WTC11 (cell line): ENCODE measurements at regions not wholly inside any gene's neighbourhood (a gene's known extent, or its start where the extent isn't known, plus 50 kb on each side); places are given as distances from the start of the nearest gene placed in this dataset.

Experiments used
- AFF4 ChIP-seq: sonication (generic); formaldehyde crosslinking; IDR thresholded peaks from 2 replicates; pipeline ENCODE4 v1.8.1; 2023; ENCODE audit warnings: mild to moderate bottlenecking, missing genetic modification reagents, borderline replicate concordance
- ATF2 ChIP-seq: sonication (generic); formaldehyde crosslinking; IDR thresholded peaks from 2 replicates; pipeline ENCODE4 v1.8.1; 2022; ENCODE audit warnings: low read depth, missing genetic modification reagents, borderline replicate concordance
- ATF6 ChIP-seq: sonication (generic); formaldehyde crosslinking; IDR thresholded peaks from 2 replicates; pipeline ENCODE4 v1.8.1; 2023; ENCODE audit warnings: mild to moderate bottlenecking, missing genetic modification reagents
- CTCF ChIP-seq: fragments of 200-600 bp; IDR thresholded peaks from 2 replicates; pipeline ENCODE4 v1.8.0; 2022; ENCODE audit warnings: antibody characterized with exemption
- E2F5 ChIP-seq: sonication (generic); formaldehyde crosslinking; IDR thresholded peaks from 2 replicates; pipeline ENCODE4 v1.8.1; 2022; ENCODE audit warnings: mild to moderate bottlenecking, moderate library complexity, missing genetic modification reagents
- ETV6 ChIP-seq: sonication (generic); formaldehyde crosslinking; IDR thresholded peaks from 2 replicates; pipeline ENCODE4 v1.8.1; 2022; ENCODE audit warnings: mild to moderate bottlenecking, missing genetic modification reagents
- SP1 ChIP-seq: sonication (generic); formaldehyde crosslinking; conservative IDR thresholded peaks from 2 replicates; pipeline ENCODE4 v1.8.1; 2022; ENCODE audit warnings: missing genetic modification reagents
- TP53 ChIP-seq: sonication (generic); formaldehyde crosslinking; IDR thresholded peaks from 2 replicates; pipeline ENCODE4 v1.8.1; 2023; ENCODE audit warnings: mild to moderate bottlenecking, missing genetic modification reagents
- ZNF512 ChIP-seq: sonication (generic); formaldehyde crosslinking; IDR thresholded peaks from 2 replicates; pipeline ENCODE4 v1.8.1; 2022; ENCODE audit warnings: missing genetic modification reagents, borderline replicate concordance
- ZSCAN18 ChIP-seq: fragments of 250-450 bp; sonication (Bioruptor Pico); IDR thresholded peaks from 2 replicates; pipeline ENCODE4 v2.1.2; 2022; ENCODE audit warnings: mild to moderate bottlenecking, moderate library complexity

GRCh38 chr10:71145352-71145945 is 66.9 kb upstream of the UNC5B start:
- no peak for TF ChIP-seq CTCF
- TF ChIP-seq TP53: no peak
- TF ChIP-seq ZNF512: no peak
- TF ChIP-seq ATF6 (CRISPR knock-in tag): no peak
- no peak for TF ChIP-seq ZSCAN18
- no peak for TF ChIP-seq E2F5 (CRISPR knock-in tag)
- no peak for TF ChIP-seq SP1 (CRISPR knock-in tag)
- TF ChIP-seq ATF2: no peak
- TF ChIP-seq ETV6 (CRISPR knock-in tag): no peak
- TF ChIP-seq AFF4 (CRISPR knock-in tag): no peak
